Left lung (tissue), 4 donors: ENCODE measurements at regions not wholly inside any gene's neighbourhood (a gene's known extent, or its start where the extent isn't known, plus 50 kb on each side); places are given as distances from the start of the nearest gene placed in this dataset.
A peak's percentile ranks its signal among the peaks of the same experiment; 100 is the strongest.

Experiments used
- ATAC-seq: fragments of 200-7000 bp; cut with Tn5 transposase; one replicate; pipeline ENCODE4 v1.9.1; 2020; ENCODE audit warnings: moderate library complexity
- DNase-seq, 4 donors: peaks; one replicate each; pipeline ENCODE4 v3.0.0-alpha.2; 2013 to 2020
- H3K27ac ChIP-seq, 2 donors: fragments of 200-600 bp; sonication (generic) in 1 of 2; one replicate each; pipeline versions ENCODE4 v1.5.0 to v1.8.0; 2020 to 2021
- H3K27me3 ChIP-seq, 2 donors: fragments of 200-600 bp; sonication (generic) in 1 of 2; one replicate each; pipeline versions ENCODE4 v1.5.0 to v1.8.0; 2020 to 2021
- H3K36me3 ChIP-seq, 2 donors: fragments of 200-600 bp; sonication (generic) in 1 of 2; one replicate each; pipeline versions ENCODE4 v1.5.0 to v1.8.0; 2020 to 2021
- H3K4me1 ChIP-seq, 2 donors: fragments of 200-600 bp; one replicate each; pipeline ENCODE4 v1.8.0; 2021
- H3K4me3 ChIP-seq, 2 donors: fragments of 200-600 bp; sonication (generic) in 1 of 2; one replicate each; pipeline versions ENCODE4 v1.5.0 to v1.8.0; 2020 to 2021; ENCODE audit warnings: mild to moderate bottlenecking in 1 of 2
- H3K9me3 ChIP-seq, 2 donors: fragments of 200-600 bp; sonication (generic) in 1 of 2; one replicate each; pipeline versions ENCODE4 v1.5.0 to v1.8.0; 2020 to 2021
- intact Hi-C, 2 donors: fragments of 100-400 bp; cut with DNase I; formaldehyde crosslinking; loops; one replicate each; pipeline versions ENCODE4 v1.11.2 to v1.14.2; 2022
- TF ChIP-seq, protein P1 (sequence below), 2 donors: fragments of 200-600 bp; sonication (generic) in 1 of 2; IDR thresholded peaks; one replicate each; pipeline versions ENCODE4 v1.5.0 to v1.8.0; 2021; ENCODE audit warnings: antibody characterized with exemption in 2 of 2
- donor health status: DM: no; HTN: yes; CAD: no.
- donor health status: DM: no; HTN: no; CAD: no.

DNA sequence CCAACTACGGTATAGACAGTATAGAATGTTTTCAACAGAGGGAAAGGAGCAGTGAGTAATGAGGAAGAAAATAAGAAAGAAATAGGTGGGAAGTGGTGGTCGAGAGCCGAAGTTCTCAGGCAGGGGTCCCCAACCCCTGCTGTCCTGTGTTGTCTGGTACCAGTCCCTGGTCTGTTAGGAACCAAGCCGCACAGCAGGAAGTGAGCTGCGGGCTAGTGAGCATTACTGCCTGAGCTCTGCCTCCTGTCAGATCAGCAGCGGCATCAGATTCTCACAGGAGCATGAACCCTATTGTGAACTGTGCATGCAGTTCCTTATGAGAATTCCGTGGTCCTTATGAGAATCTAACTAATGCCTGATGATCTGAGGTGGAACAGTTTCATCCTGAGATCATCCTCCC lies 107.3 kb upstream of the PTPRR start:
- ATAC-seq (no peak), DNase-seq (no peak)
- Histone ChIP-seq H3K27ac (no peak overlapping the region), H3K4me1 (no peaks in the 10 kb centered on the region), H3K4me3 (no peak overlapping the region), H3K9me3 (no peaks in the 10 kb centered on the region), H3K36me3 (no peaks in the 10 kb centered on the region), H3K27me3 (peaks cover 0 to 7% of the 10 kb centered on the region in 2 donors)
- TF ChIP-seq, protein P1, sequence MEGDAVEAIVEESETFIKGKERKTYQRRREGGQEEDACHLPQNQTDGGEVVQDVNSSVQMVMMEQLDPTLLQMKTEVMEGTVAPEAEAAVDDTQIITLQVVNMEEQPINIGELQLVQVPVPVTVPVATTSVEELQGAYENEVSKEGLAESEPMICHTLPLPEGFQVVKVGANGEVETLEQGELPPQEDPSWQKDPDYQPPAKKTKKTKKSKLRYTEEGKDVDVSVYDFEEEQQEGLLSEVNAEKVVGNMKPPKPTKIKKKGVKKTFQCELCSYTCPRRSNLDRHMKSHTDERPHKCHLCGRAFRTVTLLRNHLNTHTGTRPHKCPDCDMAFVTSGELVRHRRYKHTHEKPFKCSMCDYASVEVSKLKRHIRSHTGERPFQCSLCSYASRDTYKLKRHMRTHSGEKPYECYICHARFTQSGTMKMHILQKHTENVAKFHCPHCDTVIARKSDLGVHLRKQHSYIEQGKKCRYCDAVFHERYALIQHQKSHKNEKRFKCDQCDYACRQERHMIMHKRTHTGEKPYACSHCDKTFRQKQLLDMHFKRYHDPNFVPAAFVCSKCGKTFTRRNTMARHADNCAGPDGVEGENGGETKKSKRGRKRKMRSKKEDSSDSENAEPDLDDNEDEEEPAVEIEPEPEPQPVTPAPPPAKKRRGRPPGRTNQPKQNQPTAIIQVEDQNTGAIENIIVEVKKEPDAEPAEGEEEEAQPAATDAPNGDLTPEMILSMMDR (IDR thresholded peaks at IDR 0.05): no peak
- intact Hi-C loops: no loop called here

GRCh38 chr12:71024827-71025226 lies 104.3 kb upstream of the PTPRR start:
- Histone ChIP-seq H3K27ac (no peak overlapping the region), H3K36me3 (no peaks in the 10 kb centered on the region), H3K4me1 (no peaks in the 10 kb centered on the region), H3K27me3 (peaks cover 0 to 7% of the 10 kb centered on the region in 2 donors), H3K9me3 (no peaks in the 10 kb centered on the region), H3K4me3 (no peak overlapping the region)
- TF ChIP-seq, protein P1 (IDR thresholded peaks at IDR 0.05): no peak
- intact Hi-C loops: no loop called here
- no peak for DNase-seq
- ATAC-seq: no peak

DNA sequence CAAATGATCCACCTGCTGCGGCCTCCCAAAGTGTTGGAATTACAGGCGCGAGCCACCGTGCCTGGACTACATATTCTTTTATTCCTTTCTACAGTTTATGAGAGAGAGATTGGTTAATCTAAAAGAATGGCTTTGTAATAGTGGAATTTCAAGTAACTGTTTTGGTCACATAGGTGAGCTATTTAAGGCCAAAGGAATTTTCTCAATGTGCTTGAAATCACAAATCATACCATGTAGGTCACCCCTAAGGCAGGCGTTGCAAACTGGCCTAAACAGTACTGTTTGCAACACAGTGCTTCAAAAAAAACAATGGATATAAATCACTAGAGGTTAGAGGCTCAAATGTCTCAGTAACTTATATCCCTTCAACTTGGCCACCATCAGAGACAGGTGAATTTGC lies 103.7 kb upstream of the PTPRR start:
- no peaks in the 10 kb centered on the region for H3K4me1 ChIP-seq
- TF ChIP-seq, protein P1 (IDR thresholded peaks at IDR 0.05): no peak
- intact Hi-C loops: no loop called here
- peaks cover 0 to 7% of the 10 kb centered on the region in 2 donors for H3K27me3 ChIP-seq
- DNase-seq (no peak), ATAC-seq (no peak)
- no peaks in the 10 kb centered on the region for H3K36me3 ChIP-seq
- no peaks in the 10 kb centered on the region for H3K9me3 ChIP-seq
- no peak overlapping the region for H3K4me3 ChIP-seq
- no peak overlapping the region for H3K27ac ChIP-seq

DNA sequence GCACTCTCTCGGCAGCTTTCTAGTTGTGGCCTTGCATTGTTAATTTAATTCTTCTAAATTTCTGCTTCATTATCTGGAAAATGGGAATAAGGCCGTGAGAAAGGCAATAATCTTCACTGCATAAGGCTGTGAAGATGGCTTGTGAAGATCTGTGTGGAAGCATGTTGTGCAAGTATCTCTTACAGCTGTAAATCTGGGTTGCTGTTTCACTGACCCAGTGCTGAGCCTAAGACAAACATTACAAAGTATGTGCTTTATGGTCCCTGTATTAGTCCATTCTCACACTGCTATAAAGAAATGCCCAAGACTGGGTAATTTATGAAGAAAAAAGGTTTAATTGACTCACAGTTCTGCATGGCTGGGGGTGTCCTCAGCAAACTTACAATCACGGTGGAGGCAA lies 101.0 kb upstream of the PTPRR start:
- DNase-seq: no peak
- intact Hi-C loops: no loop called here
- no peaks in the 10 kb centered on the region for H3K9me3 ChIP-seq
- H3K4me3 ChIP-seq: no peak overlapping the region
- H3K4me1 ChIP-seq: no peaks in the 10 kb centered on the region
- TF ChIP-seq, protein P1 (IDR thresholded peaks at IDR 0.05): no peak
- no peaks in the 10 kb centered on the region for H3K36me3 ChIP-seq
- H3K27ac ChIP-seq: no peak overlapping the region
- peaks cover 7 to 11% of the 10 kb centered on the region in 2 donors for H3K27me3 ChIP-seq
- ATAC-seq: no peak

GRCh38 chr12:71019282-71019831 lies 98.8 kb upstream of the PTPRR start:
- ATAC-seq (peak; percentile 81), DNase-seq (no peak)
- no peak overlapping the region for H3K4me3 ChIP-seq
- peaks cover 7 to 22% of the 10 kb centered on the region in 2 donors for H3K27me3 ChIP-seq
- H3K4me1 ChIP-seq: no peaks in the 10 kb centered on the region
- H3K27ac ChIP-seq: no peak overlapping the region
- intact Hi-C loops: loop anchor here in 1 of 2 donors (10.0 kb wide), 1 partner anchor 285 kb away; no protein-coding TSS in a partner anchor
- H3K36me3 ChIP-seq: no peaks in the 10 kb centered on the region
- TF ChIP-seq, protein P1 (IDR thresholded peaks at IDR 0.05): no peak
- H3K9me3 ChIP-seq: no peaks in the 10 kb centered on the region
